Stomach (tissue), 8 donors: ENCODE measurements at regions not wholly inside any gene's neighbourhood (a gene's known extent, or its start where the extent isn't known, plus 50 kb on each side); places are given as distances from the start of the nearest gene placed in this dataset.
"Not testable (repeated sequence)": the region's sequence is repeated elsewhere in the genome, so short reads cannot be mapped to it uniquely, and the experiment has no call there.

Experiments
- DNase-seq, 2 donors: peaks; one replicate each; pipeline versions ENCODE4 v3.0.0 to v3.0.0-alpha.2; 2013 to 2019
- H3K27ac ChIP-seq, 5 donors: fragments of 200-600 bp in 4 of 5; sonication (generic) in 4 of 5; one replicate each; pipeline ENCODE4 v1.5.1; 2013 to 2019; ENCODE audit warnings: mild to moderate bottlenecking in 1 of 5, moderate library complexity in 1 of 5
- H3K27me3 ChIP-seq, 3 donors: fragments of 200-600 bp; sonication (generic); one replicate each; pipeline ENCODE4 v1.5.1; 2017 to 2019; ENCODE audit warnings: mixed run types in 1 of 3
- H3K36me3 ChIP-seq, 4 donors: fragments of 200-600 bp; sonication (generic); 1 replicate in 3 of 4; 2 replicates in 1 of 4; pipeline ENCODE4 v1.5.1; 2016 to 2019
- H3K4me1 ChIP-seq, 4 donors: fragments of 200-600 bp; sonication (generic); one replicate each; pipeline ENCODE4 v1.5.1; 2016 to 2019
- H3K4me3 ChIP-seq, 4 donors: fragments of 200-600 bp; sonication (generic) in 3 of 4; one replicate each; pipeline ENCODE4 v1.5.1; 2016 to 2019; ENCODE audit warnings: mild to moderate bottlenecking in 1 of 4
- H3K9me3 ChIP-seq, 4 donors: fragments of 200-600 bp; sonication (generic); one replicate each; pipeline ENCODE4 v1.5.1; 2016 to 2019
- CTCF ChIP-seq, 7 experiments: fragments of 450-650 bp in 4 of 7; fragments of 200-600 bp in 3 of 7; sonication (generic) in 3 of 7; IDR thresholded peaks; one replicate each; pipeline ENCODE4 v1.5.1; 2016 to 2019; ENCODE audit warnings: antibody characterized with exemption in 7 of 7, control low read depth in 2 of 7, mild to moderate bottlenecking in 1 of 7
- EP300 ChIP-seq: sonication (generic); formaldehyde crosslinking; IDR thresholded peaks from one replicate; pipeline ENCODE4 v1.6.1; 2017; ENCODE audit warnings: antibody characterized with exemption
- POLR2A ChIP-seq, 4 donors: fragments of 450-650 bp; IDR thresholded peaks; one replicate each; pipeline ENCODE4 v1.6.1; 2016; ENCODE audit warnings: antibody characterized with exemption in 4 of 4, control low read depth in 2 of 4, mild to moderate bottlenecking in 1 of 4, moderate library complexity in 1 of 4
- POLR2AphosphoS5 ChIP-seq, 3 donors: sonication (generic); formaldehyde crosslinking; IDR thresholded peaks; one replicate each; pipeline ENCODE4 v1.6.1; 2016; ENCODE audit warnings: antibody characterized with exemption in 3 of 3
- WGBS, 5 donors: extraction: QIAGEN DNeasy Blood & Tissue Kit in 3 of 5; methylation state at CpG; one replicate each; pipeline versions ENCODE4 v1.1.5 to v1.1.7; 2013 to 2018; 5-methylcytosine and 5-hydroxymethylcytosine counted together
- intact Hi-C: fragments of 100-400 bp; cut with DNase I; formaldehyde crosslinking; loops from one replicate; pipeline ENCODE4 v1.15.1; 2023; ENCODE audit warnings: low total_unique reads
- donor health status: healthy with polysubstance abuse.
- donor health status: Bipolar disorder and iron deficiency.
- donor health status: healthy.

DNA sequence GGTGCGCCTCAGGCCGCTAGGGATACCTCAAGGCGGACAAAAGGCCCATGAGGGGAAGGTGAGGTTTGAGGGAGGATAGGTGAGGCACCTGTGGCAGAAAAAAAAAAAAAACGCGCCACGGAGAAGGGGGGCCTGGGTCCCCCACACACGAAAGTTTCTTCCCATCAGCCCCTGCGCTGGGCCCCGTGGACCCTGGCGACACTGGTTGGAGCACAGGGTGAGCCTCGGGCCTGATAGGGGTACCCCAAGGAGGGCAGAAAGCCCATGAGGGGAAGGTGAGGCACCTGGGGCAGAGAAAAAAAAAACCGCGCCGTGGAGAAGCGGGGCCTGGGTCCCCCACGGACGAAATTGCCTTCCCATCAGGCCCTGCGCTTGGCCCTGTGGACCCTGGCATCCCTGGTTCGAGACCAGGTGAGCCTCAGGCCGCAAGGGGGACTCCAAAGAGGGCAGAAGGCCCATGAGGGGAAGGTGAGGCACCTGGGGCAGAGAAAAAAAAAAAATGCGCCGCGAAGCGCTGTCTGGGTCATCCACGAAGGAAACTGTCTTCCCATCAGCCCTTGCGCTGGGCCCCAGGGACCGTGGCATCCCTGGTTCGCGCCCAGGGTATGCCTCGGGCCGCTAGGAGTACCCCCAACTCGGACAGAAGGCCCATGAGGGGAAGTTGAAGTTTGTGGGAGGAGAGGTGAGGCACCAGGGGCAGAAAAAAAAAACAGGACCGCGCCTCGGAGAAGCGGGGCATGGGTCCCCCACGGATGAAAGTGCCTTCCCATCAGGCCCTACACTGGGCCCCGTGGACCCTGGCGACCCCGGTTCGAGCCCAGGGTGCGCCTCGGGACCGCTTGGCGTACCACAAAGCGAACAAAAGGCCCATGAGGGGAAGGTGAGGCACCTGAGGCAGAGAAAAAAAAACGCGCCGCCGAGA, 226.2 kb downstream of the CCDC74A start:
- H3K9me3 ChIP-seq = peaks cover 0 to 15% (median 3%) of the 10 kb centered on the region in 4 donors
- H3K36me3 ChIP-seq = no peaks in the 10 kb centered on the region
- H3K4me3 ChIP-seq = no peak overlapping the region
- peaks cover 0 to 10% (median 0%) of the 10 kb centered on the region in 3 donors for H3K27me3 ChIP-seq
- no peak overlapping the region for H3K27ac ChIP-seq
- 67 to 76% (median 68%) methylated on average over 46 to 50 of the region's 50 CpGs for WGBS, 5 donors
- no peaks in the 10 kb centered on the region for H3K4me1 ChIP-seq
- TF ChIP-seq POLR2AphosphoS5 (IDR thresholded peaks at IDR 0.05) (no peak), EP300 (no peak), CTCF (IDR thresholded peaks at IDR 0.05) (no peak), POLR2A (IDR thresholded peaks at IDR 0.05) (no peak)
- intact Hi-C loops = no loop called here
- no peak for DNase-seq

DNA sequence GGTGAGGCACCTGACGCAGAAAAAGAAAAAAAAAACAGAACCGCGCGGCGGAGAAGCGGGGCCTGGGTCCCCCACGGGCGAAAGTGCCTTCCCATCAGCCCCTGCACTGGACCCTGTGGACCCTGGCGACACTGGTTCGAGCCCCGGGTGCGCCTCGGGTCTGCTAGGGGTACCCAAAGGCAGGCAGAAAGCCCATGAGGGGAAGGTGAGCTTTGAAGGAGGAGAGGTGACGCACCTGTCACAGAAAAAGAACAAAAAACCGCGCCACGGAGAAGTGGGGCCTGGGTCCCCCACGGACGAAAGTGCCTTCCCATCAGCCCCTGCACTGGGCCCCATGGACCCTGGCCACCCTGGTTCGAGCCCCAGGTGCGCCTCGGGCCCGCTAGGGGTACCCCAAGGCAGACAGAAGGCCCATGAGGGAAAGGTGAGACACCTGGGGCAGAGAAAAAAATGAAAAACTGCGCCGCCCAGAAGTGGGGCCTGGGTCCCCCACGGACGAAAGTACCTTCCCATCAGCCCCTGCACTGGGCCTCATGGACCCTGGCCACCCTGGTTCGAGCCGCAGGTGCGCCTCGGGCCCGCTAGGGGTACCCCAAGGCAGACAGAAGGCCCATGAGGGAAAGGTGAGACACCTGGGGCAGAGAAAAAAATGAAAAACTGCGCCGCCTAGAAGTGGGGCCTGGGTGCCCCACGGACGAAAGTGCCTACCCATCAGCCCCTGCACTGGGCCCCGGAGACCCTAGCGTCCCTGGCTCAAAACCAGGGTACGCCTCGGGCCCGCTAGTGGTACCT, 227.4 kb downstream of the CCDC74A start:
- no peaks in the 10 kb centered on the region for H3K4me1 ChIP-seq
- peaks cover 0 to 15% (median 3%) of the 10 kb centered on the region in 4 donors for H3K9me3 ChIP-seq
- intact Hi-C loops = no loop called here
- DNase-seq = no peak
- H3K36me3 ChIP-seq = no peaks in the 10 kb centered on the region
- peaks cover 0 to 10% (median 0%) of the 10 kb centered on the region in 3 donors for H3K27me3 ChIP-seq
- no peak for TF ChIP-seq EP300
- WGBS, 5 donors = 66 to 84% (median 79%) methylated on average over 41 of the region's 41 CpGs
- no peak overlapping the region for H3K4me3 ChIP-seq
- no peak overlapping the region for H3K27ac ChIP-seq

DNA sequence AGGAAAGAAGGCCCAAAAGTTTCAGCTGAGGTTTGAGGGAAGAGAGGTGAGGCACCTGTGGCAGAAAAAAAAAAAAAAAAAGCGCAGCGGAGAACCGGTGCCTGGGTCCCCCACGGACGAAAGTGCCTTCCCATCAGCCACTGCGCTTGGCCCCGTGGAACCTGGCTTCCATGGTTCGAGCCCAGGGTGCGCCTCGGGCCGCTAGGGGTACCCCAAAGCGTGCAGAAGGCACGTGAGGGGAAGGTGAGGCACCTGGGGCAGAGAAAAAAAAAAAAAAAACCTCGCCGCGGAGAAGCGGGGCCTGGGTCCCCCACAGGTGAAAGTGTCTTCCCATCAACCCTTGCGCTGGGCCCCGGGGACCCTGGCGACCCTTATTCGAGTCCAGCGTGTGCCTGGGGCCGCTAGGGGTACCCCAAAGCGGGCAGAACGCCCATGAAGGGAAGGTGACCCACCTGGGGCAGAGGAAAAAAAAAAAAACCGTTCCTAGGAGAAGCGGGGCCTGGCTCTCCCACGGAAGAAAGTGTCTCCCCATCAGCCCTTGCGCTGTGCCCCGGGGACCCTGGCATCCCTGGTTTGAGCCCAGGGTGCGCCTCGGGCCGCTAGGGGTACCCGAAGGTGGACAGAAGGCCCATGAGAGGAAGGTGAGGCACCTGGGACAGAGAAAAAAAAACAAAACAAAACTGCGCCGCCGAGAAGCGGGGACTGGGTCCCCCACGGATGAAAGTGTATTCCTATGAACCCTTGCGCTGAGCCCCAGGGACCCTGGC, 228.6 kb downstream of the CCDC74A start:
- Histone ChIP-seq H3K27me3 (peaks cover 0 to 10% (median 0%) of the 10 kb centered on the region in 3 donors), H3K9me3 (peaks cover 0 to 15% (median 3%) of the 10 kb centered on the region in 4 donors), H3K4me3 (no peak overlapping the region), H3K36me3 (no peaks in the 10 kb centered on the region), H3K27ac (no peak overlapping the region), H3K4me1 (no peaks in the 10 kb centered on the region)
- WGBS, 5 donors = 81 to 89% (median 85%) methylated on average over 31 to 39 of the region's 40 CpGs
- TF ChIP-seq EP300 = no peak
- no peak for TF ChIP-seq CTCF (IDR thresholded peaks at IDR 0.05)
- no peak for TF ChIP-seq POLR2A (IDR thresholded peaks at IDR 0.05)
- no peak for TF ChIP-seq POLR2AphosphoS5 (IDR thresholded peaks at IDR 0.05)
- intact Hi-C loops = no loop called here
- DNase-seq = no peak

- H3K36me3 ChIP-seq, intact Hi-C loops, DNase-seq: not testable (repeated sequence)
Observed at GRCh38 chr2:131758941-131759340, 231.3 kb downstream of the CCDC74A start.

GRCh38 chr2:131774955-131775555, 247.4 kb downstream of the CCDC74A start:
- DNase-seq, H3K27ac ChIP-seq, H3K4me1 ChIP-seq, H3K4me3 ChIP-seq, intact Hi-C loops, H3K27me3 ChIP-seq, H3K9me3 ChIP-seq, H3K36me3 ChIP-seq: not testable (repeated sequence)
- WGBS, 5 donors = 68 to 74% (median 72%) methylated on average over 3 to 10 of the region's 10 CpGs

More at GRCh38 chr2:131758941-131759340, 231.3 kb downstream of the CCDC74A start:
- WGBS, 5 donors = 88 to 98% (median 95%) methylated on average over 3 to 4 of the region's 4 CpGs
- H3K9me3 ChIP-seq = peaks cover 0 to 15% (median 3%) of the 10 kb centered on the region in 4 donors
- H3K27ac ChIP-seq, H3K4me3 ChIP-seq, H3K4me1 ChIP-seq, H3K27me3 ChIP-seq: not testable (repeated sequence)

DNA sequence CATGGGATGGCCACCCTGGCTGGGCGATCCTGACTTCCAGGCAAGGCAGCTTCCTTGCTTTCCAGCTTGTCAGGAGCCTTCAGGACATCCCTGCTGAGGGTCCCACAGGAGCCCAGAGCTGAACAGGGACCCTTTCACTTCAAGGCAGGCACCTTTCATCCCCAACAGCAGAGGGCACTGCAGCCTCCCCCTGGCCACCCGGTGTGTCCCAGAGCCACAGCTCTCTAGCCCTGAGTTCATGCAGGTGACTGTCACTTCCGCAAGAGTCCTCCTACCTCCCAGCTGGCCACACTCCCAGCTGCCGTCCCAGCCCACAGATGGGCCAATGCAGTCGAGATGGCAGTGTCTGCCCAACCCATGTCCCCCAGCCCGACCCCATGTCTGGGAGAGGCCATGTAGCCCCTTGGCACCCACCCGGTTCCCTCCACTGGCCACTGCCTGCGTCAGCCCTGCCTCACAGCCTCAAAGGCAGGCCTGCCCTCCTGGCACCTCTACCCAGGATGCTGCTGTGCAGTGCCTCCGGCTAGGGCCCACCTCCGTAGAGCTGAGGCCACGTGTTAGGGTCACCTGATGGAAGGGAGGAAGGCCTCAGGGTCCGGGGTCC, 248.3 kb downstream of the CCDC74A start:
- H3K9me3 ChIP-seq, H3K4me3 ChIP-seq, H3K4me1 ChIP-seq, intact Hi-C loops, H3K27ac ChIP-seq, DNase-seq, H3K36me3 ChIP-seq, H3K27me3 ChIP-seq: not testable (repeated sequence)
- WGBS, 5 donors = 77 to 86% (median 84%) methylated on average over 4 to 11 of the region's 12 CpGs

- H3K9me3 ChIP-seq, H3K27me3 ChIP-seq, H3K27ac ChIP-seq, H3K4me3 ChIP-seq, intact Hi-C loops, H3K36me3 ChIP-seq, DNase-seq, H3K4me1 ChIP-seq: not testable (repeated sequence)
- 88 to 94% (median 90%) methylated on average over 5 of the region's 5 CpGs for WGBS, 5 donors
Observed at GRCh38 chr2:131780446-131780845, 252.8 kb downstream of the CCDC74A start.
